Suprapubic skin (tissue), 4 donors: ENCODE measurements at regions not wholly inside any gene's neighbourhood (a gene's known extent, or its start where the extent isn't known, plus 50 kb on each side); places are given as distances from the start of the nearest gene placed in this dataset.
"Not testable (repeated sequence)": the region's sequence is repeated elsewhere in the genome, so short reads cannot be mapped to it uniquely, and the experiment has no call there.

Source experiments
- POLR2A ChIP-seq, 2 donors: fragments of 450-650 bp; IDR thresholded peaks; one replicate each; pipeline ENCODE4 v1.6.1; 2017; ENCODE audit warnings: antibody characterized with exemption in 2 of 2, mild to moderate bottlenecking in 2 of 2, moderate library complexity in 2 of 2
- POLR2AphosphoS5 ChIP-seq, 3 donors: sonication (generic); formaldehyde crosslinking; IDR thresholded peaks; one replicate each; pipeline ENCODE4 v1.6.1; 2017; ENCODE audit warnings: antibody characterized with exemption in 3 of 3

DNA sequence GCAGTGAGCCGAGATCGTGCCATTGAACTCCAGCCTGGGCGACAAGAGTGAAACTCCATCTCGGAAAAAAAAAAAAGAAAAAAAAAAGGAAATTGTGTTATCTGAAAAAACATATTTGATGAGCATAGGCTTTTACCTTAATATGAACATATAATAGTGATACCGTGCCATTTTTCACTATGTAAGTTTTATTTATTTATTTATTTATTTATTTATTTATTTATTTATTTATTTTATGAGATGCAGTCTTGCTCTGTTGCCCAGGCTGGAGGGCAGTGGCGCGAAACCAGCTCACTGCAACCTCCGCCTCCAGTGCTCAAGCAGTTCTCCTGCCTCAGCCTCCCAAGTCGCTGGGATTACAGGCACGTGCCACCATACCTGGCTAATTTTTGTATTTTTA, 85.2 kb upstream of the FOXP2 start:
- not testable (repeated sequence) for TF ChIP-seq POLR2A, POLR2AphosphoS5 (IDR thresholded peaks at IDR 0.05)
